ENCODE measurements at regions not wholly inside any gene's neighbourhood (a gene's known extent, or its start where the extent isn't known, plus 50 kb on each side); places are given as distances from the start of the nearest gene placed in this dataset.

- ChIA-PET CTCF (no interaction called here), POLR2A (no interaction called here)
- no TSS peak for BruUV-seq (replicated peaks)
- DNase-seq (ENCODE audit: low read depth, low spot score) (no peak), FAIRE-seq (no peak)
- H3K4me3 ChIP-seq (replicated peaks in 1 of 3; ENCODE audit: insufficient read depth in 1 of 3, low read depth in 1 of 3, low read length in 3 of 3), result no peak overlapping the region
- H3K4me2 ChIP-seq (ENCODE audit: insufficient read depth, low read length), result no peak overlapping the region
- TF ChIP-seq POLR2AphosphoS5 (IDR thresholded peaks at IDR 0.05; ENCODE audit: insufficient read depth, low read depth, low read length), result no peak
- TF ChIP-seq GATA2 (IDR thresholded peaks at IDR 0.05; ENCODE audit: insufficient read depth, insufficient read length, low read depth, low read length), result no peak
- TF ChIP-seq POLR2A (IDR thresholded peaks at IDR 0.05; ENCODE audit: low read depth, low read length), result no peak
- TF ChIP-seq CTCF (IDR thresholded peaks at IDR 0.05; ENCODE audit: extremely low read depth in 1 of 2, insufficient read depth in 1 of 2, low read depth in 1 of 2, low read length in 2 of 2), result no peak
- no peak for TF ChIP-seq EZH2 (IDR thresholded peaks at IDR 0.05; ENCODE audit: borderline replicate concordance, low read depth, low read length, severe bottlenecking)
- no peaks in the 10 kb centered on the region for H4K20me1 ChIP-seq (replicated peaks; ENCODE audit: control insufficient read depth, extremely low read depth, insufficient read depth, low read length)
- H3K4me1 ChIP-seq (ENCODE audit: control insufficient read depth, extremely low read depth, insufficient read depth, low read length), result peaks cover 13% of the 10 kb centered on the region
- H3K9me1 ChIP-seq (replicated peaks; ENCODE audit: control insufficient read depth, extremely low read depth, insufficient read depth, low read length), result no peaks in the 10 kb centered on the region
- H3K27me3 ChIP-seq (ENCODE audit: control insufficient read depth in 2 of 2, insufficient read depth in 2 of 2, low read length in 2 of 2), result no peaks in the 10 kb centered on the region
- no peaks in the 10 kb centered on the region for H3K36me3 ChIP-seq (ENCODE audit: control insufficient read depth in 2 of 2, extremely low read depth in 1 of 2, insufficient read depth in 2 of 2, low read length in 2 of 2)
- no peak overlapping the region for H2AFZ ChIP-seq (ENCODE audit: low read depth, low read length)
- dilution Hi-C loops (cut with MboI; ENCODE audit: extremely low pct_ligation_motif_present, low sequenced_read_pairs) (no loop called here), intact Hi-C loops (cut with micrococcal nuclease) (no loop called here)
- H3K9ac ChIP-seq (replicated peaks; ENCODE audit: extremely low read depth, insufficient read depth, low read length), result no peak overlapping the region
- H3K9me3 ChIP-seq (replicated peaks; ENCODE audit: control insufficient read depth, insufficient read depth, low read length), result no peaks in the 10 kb centered on the region
- H3K27ac ChIP-seq (ENCODE audit: insufficient read depth, low read depth, low read length), result no peak overlapping the region
- H3K79me2 ChIP-seq (ENCODE audit: control insufficient read depth, insufficient read depth, low read length), result no peaks in the 10 kb centered on the region
These were observed 72.3 kb upstream of the KLF6 start for GRCh38 chr10:3857318-3857717.

GRCh38 chr10:3856593-3856992, 71.6 kb upstream of the KLF6 start:
- intact Hi-C loops (cut with micrococcal nuclease), result no loop called here
- no peaks in the 10 kb centered on the region for H3K9me3 ChIP-seq (replicated peaks; ENCODE audit: control insufficient read depth, insufficient read depth, low read length)
- H3K9me1 ChIP-seq (replicated peaks; ENCODE audit: control insufficient read depth, extremely low read depth, insufficient read depth, low read length), result no peaks in the 10 kb centered on the region
- peaks cover 17% of the 10 kb centered on the region for H3K4me1 ChIP-seq (ENCODE audit: control insufficient read depth, extremely low read depth, insufficient read depth, low read length)
- H3K9ac ChIP-seq (replicated peaks; ENCODE audit: extremely low read depth, insufficient read depth, low read length), result no peak overlapping the region
- no peak for DNase-seq (ENCODE audit: low read depth, low spot score)
- H3K27ac ChIP-seq (ENCODE audit: insufficient read depth, low read depth, low read length), result no peak overlapping the region
- ChIA-PET POLR2A (no interaction called here), CTCF (no interaction called here)
- dilution Hi-C loops (cut with MboI; ENCODE audit: extremely low pct_ligation_motif_present, low sequenced_read_pairs), result no loop called here
- no peak overlapping the region for H3K4me3 ChIP-seq (replicated peaks in 1 of 3; ENCODE audit: insufficient read depth in 1 of 3, low read depth in 1 of 3, low read length in 3 of 3)
- no peak for FAIRE-seq
- no TSS peak for BruUV-seq (replicated peaks)
- no peaks in the 10 kb centered on the region for H3K79me2 ChIP-seq (ENCODE audit: control insufficient read depth, insufficient read depth, low read length)
- H3K4me2 ChIP-seq (ENCODE audit: insufficient read depth, low read length), result no peak overlapping the region
- no peaks in the 10 kb centered on the region for H3K27me3 ChIP-seq (ENCODE audit: control insufficient read depth in 2 of 2, insufficient read depth in 2 of 2, low read length in 2 of 2)
- no peaks in the 10 kb centered on the region for H3K36me3 ChIP-seq (ENCODE audit: control insufficient read depth in 2 of 2, extremely low read depth in 1 of 2, insufficient read depth in 2 of 2, low read length in 2 of 2)
- no peaks in the 10 kb centered on the region for H4K20me1 ChIP-seq (replicated peaks; ENCODE audit: control insufficient read depth, extremely low read depth, insufficient read depth, low read length)
- TF ChIP-seq CTCF (IDR thresholded peaks at IDR 0.05; ENCODE audit: extremely low read depth in 1 of 2, insufficient read depth in 1 of 2, low read depth in 1 of 2, low read length in 2 of 2), result no peak
- TF ChIP-seq POLR2A (IDR thresholded peaks at IDR 0.05; ENCODE audit: low read depth, low read length), result no peak
- H2AFZ ChIP-seq (ENCODE audit: low read depth, low read length), result no peak overlapping the region
